K562 (cell line): ENCODE measurements at regions not wholly inside any gene's neighbourhood (a gene's known extent, or its start where the extent isn't known, plus 50 kb on each side); places are given as distances from the start of the nearest gene placed in this dataset.
A peak's percentile ranks its signal among the peaks of the same experiment; 100 is the strongest.

Experiments used
- ATAC-seq: fragments of 200-7000 bp; cut with Tn5 transposase; 3 replicates; pipeline ENCODE4 v1.9.1; 2020; ENCODE audit warnings: moderate library complexity
- BruUV-seq: library from RNA; stranded (reverse); fragments of 400-500 nt; replicated peaks from 2 replicates; lab custom pipeline; 2021; lab: Mats Ljungman, UMichigan
- CTCF ChIA-PET: fragments of 300-600 bp; formaldehyde crosslinking; extraction: SDS; loops from one replicate; lab custom pipeline; 2021; ENCODE audit warnings: low intra/inter-chr PET ratio; lab: Yijun Ruan, JAX
- POLR2A ChIA-PET: fragments of 300-600, 350-650 bp; sonication (Branson Sonifier 250); formaldehyde crosslinking; extraction: SDS; loops from one replicate; lab custom pipeline; 2021; ENCODE audit warnings: antibody characterized with exemption, inconsistent platforms; lab: Yijun Ruan, JAX
- DNase-seq, 4 experiments: peaks; one replicate each; pipeline versions ENCODE4 v3.0.0 to v3.0.0-alpha.2; 2011 to 2018; ENCODE audit warnings: low spot score in 3 of 4, mixed read lengths in 3 of 4; ENCODE audit errors: extremely low read depth in 1 of 4
- FAIRE-seq: peaks from 2 replicates; lab custom pipeline; 2011; peaks lifted over from hg19 to GRCh38; lab: Jason Lieb, UNC
- H2AFZ ChIP-seq: 2 replicates; pipeline ENCODE4 v1.6.0; 2011; ENCODE audit warnings: low read depth, low read length, control low read depth, inconsistent platforms
- H3K27ac ChIP-seq: fragments of 200-600 bp; 3 replicates; pipeline ENCODE4 v1.8.0; 2011; ENCODE audit warnings: low read depth, mild to moderate bottlenecking, control low read depth, inconsistent platforms, low read length, moderate library complexity, mixed read lengths; ENCODE audit errors: extremely low read depth
- H3K27me3 ChIP-seq, 2 experiments: fragments of 300-600 bp in 1 of 2; 2 replicates in 1 of 2; 3 replicates in 1 of 2; pipeline versions ENCODE4 v1.6.0 to v1.8.0; 2011; ENCODE audit warnings: inconsistent platforms in 2 of 2, low read length in 2 of 2, mild to moderate bottlenecking in 1 of 2, mixed read lengths in 1 of 2, moderate library complexity in 1 of 2; ENCODE audit not compliant: control insufficient read depth in 2 of 2, insufficient read depth in 2 of 2
- H3K36me3 ChIP-seq: fragments of 300-600 bp; 3 replicates; pipeline ENCODE4 v1.8.0; 2011; ENCODE audit warnings: mild to moderate bottlenecking, low read length, inconsistent platforms; ENCODE audit not compliant: control insufficient read depth, insufficient read depth
- H3K4me1 ChIP-seq, 2 experiments: fragments of 200-600 bp in 1 of 2; replicated peaks in 1 of 2; 2 replicates in 1 of 2; 3 replicates in 1 of 2; pipeline versions ENCODE4 v1.5.1 to v1.8.0; 2011; ENCODE audit warnings: inconsistent platforms in 2 of 2, low read length in 2 of 2, mild to moderate bottlenecking in 1 of 2, mixed read lengths in 1 of 2, moderate library complexity in 1 of 2; ENCODE audit not compliant: control insufficient read depth in 2 of 2, insufficient read depth in 2 of 2
- H3K4me2 ChIP-seq: 2 replicates; pipeline ENCODE4 v1.6.1; 2011; ENCODE audit warnings: low read length, control low read depth, inconsistent platforms, mixed read lengths; ENCODE audit not compliant: insufficient read depth
- H3K4me3 ChIP-seq: fragments of 200-600 bp; sonication (generic), shearing (Covaris generic); 2 replicates; pipeline ENCODE4 v1.5.1; 2016; ENCODE audit warnings: control low read depth, inconsistent platforms
- H3K79me2 ChIP-seq: fragments of 200-600 bp; 3 replicates; pipeline ENCODE4 v1.8.0; 2011; ENCODE audit warnings: low read length, inconsistent platforms; ENCODE audit not compliant: control insufficient read depth, insufficient read depth
- H3K9ac ChIP-seq, 2 experiments: 2 replicates each; pipeline versions ENCODE4 v1.6.0 to v1.6.1; 2011; ENCODE audit warnings: low read depth in 2 of 2, low read length in 2 of 2, control low read depth in 1 of 2, inconsistent platforms in 1 of 2, mild to moderate bottlenecking in 1 of 2, mixed read lengths in 1 of 2; ENCODE audit not compliant: insufficient read depth in 1 of 2
- H3K9me1 ChIP-seq: one replicate; pipeline ENCODE4 v1.6.0; 2011; ENCODE audit warnings: inconsistent platforms, mild to moderate bottlenecking, low read length, moderate library complexity; ENCODE audit not compliant: control insufficient read depth, insufficient read depth
- H3K9me3 ChIP-seq: replicated peaks from 2 replicates; pipeline ENCODE4 v1.5.1; 2011; ENCODE audit warnings: low read depth, low read length, inconsistent platforms; ENCODE audit not compliant: control insufficient read depth, insufficient read depth
- H4K20me1 ChIP-seq: replicated peaks from 2 replicates; pipeline ENCODE4 v1.6.1; 2011; ENCODE audit warnings: low read length, inconsistent platforms, mixed read lengths; ENCODE audit not compliant: control insufficient read depth, insufficient read depth
- C11orf30 ChIP-seq: fragments of 450-650 bp; IDR thresholded peaks from 2 replicates; pipeline ENCODE4 v1.6.1; 2016; ENCODE audit warnings: low read depth, mild to moderate bottlenecking
- CBX1 ChIP-seq: sonication (generic); IDR thresholded peaks from 2 replicates; pipeline ENCODE4 v1.6.1; 2016; ENCODE audit warnings: antibody characterized with exemption, low read depth, mild to moderate bottlenecking
- CBX2 ChIP-seq: fragments of 200-600 bp; sonication (generic); IDR thresholded peaks from one replicate; pipeline ENCODE4 v1.6.1; 2012; ENCODE audit warnings: mild to moderate bottlenecking, low read length, inconsistent platforms; ENCODE audit not compliant: insufficient read depth, poor library complexity, severe bottlenecking
- MYBL2 ChIP-seq, 2 experiments: fragments of 450-650 bp in 1 of 2; sonication (generic) in 1 of 2; formaldehyde crosslinking in 1 of 2; IDR thresholded peaks; 2 replicates each; pipeline versions ENCODE4 v1.6.1 to v1.8.1; 2017 to 2022; ENCODE audit warnings: borderline replicate concordance in 1 of 2, inconsistent platforms in 1 of 2, low read depth in 1 of 2, mild to moderate bottlenecking in 1 of 2, missing genetic modification reagents in 1 of 2, moderate library complexity in 1 of 2
- ZNF282 ChIP-seq: sonication (generic); formaldehyde crosslinking; IDR thresholded peaks from 2 replicates; pipeline ENCODE4 v1.8.1; 2023; ENCODE audit warnings: missing genetic modification reagents
- ZNF316 ChIP-seq: fragments of 450-650 bp; IDR thresholded peaks from 2 replicates; pipeline ENCODE4 v1.6.1; 2016
- WGBS: fragments of 100-300 bp; shearing (Covaris generic); methylation state at CpG from one replicate; pipeline ENCODE4 v1.1.6; 2016; ENCODE audit warnings: low coverage, mixed read lengths; ENCODE audit not compliant: insufficient coverage; ENCODE audit errors: missing lambda C conversion rate; 5-methylcytosine and 5-hydroxymethylcytosine counted together
- in situ Hi-C: fragments of 300-500 bp; cut with MboI; formaldehyde crosslinking; loops from 4 replicates; pipeline ENCODE4 v1.15.0; 2018; ENCODE audit warnings: inconsistent platforms, mixed read lengths
- intact Hi-C: fragments of 100-400 bp; cut with micrococcal nuclease; formaldehyde crosslinking; loops from 2 replicates; pipeline ENCODE4 v1.14.2; 2022
- TF ChIP-seq, protein P1 (sequence below): sonication (generic); formaldehyde crosslinking; IDR thresholded peaks from 2 replicates; pipeline ENCODE4 v1.8.0; 2022; ENCODE audit warnings: mild to moderate bottlenecking, low read depth, missing genetic modification reagents

GRCh38 chr6:137395316-137395715, 98.9 kb downstream of the OLIG3 start:
- Histone ChIP-seq H3K27me3 (peaks cover 2 to 5% of the 10 kb centered on the region in 2 experiments; a peak in 4 of 5 replicates), H3K9ac (no peak overlapping the region), H3K79me2 (no peaks in the 10 kb centered on the region), H4K20me1 (no peaks in the 10 kb centered on the region)
- intact Hi-C loops, result no loop called here
- ATAC-seq, result no peak
- no TSS peak for BruUV-seq
- DNase-seq, result no peak
- TF ChIP-seq CBX1 (no peak), ZNF282 (CRISPR knock-in tag) (no peak), CBX2 (no peak), MYBL2 (IDR thresholded peaks at IDR 0.05; ENCODE audit: low read depth) (no peak), MYBL2 (CRISPR knock-in tag; IDR thresholded peaks at IDR 0.05; ENCODE audit: borderline replicate concordance) (no peak)
- TF ChIP-seq, all 486 proteins: peak for 0
- in situ Hi-C loops, result no loop called here
- Histone ChIP-seq H3K4me2 (no peak overlapping the region), H3K36me3 (no peaks in the 10 kb centered on the region), H3K27ac (no peak overlapping the region), H3K9me1 (no peaks in the 10 kb centered on the region), H2AFZ (no peak overlapping the region), H3K4me3 (no peak overlapping the region), H3K9me3 (no peaks in the 10 kb centered on the region), H3K4me1 (no peaks in the 10 kb centered on the region)
- no peak for FAIRE-seq
- CTCF ChIA-PET, result no interaction called here
- 0% methylated on average over 3 of the region's 3 CpGs for WGBS
- POLR2A ChIA-PET, result no interaction called here

DNA sequence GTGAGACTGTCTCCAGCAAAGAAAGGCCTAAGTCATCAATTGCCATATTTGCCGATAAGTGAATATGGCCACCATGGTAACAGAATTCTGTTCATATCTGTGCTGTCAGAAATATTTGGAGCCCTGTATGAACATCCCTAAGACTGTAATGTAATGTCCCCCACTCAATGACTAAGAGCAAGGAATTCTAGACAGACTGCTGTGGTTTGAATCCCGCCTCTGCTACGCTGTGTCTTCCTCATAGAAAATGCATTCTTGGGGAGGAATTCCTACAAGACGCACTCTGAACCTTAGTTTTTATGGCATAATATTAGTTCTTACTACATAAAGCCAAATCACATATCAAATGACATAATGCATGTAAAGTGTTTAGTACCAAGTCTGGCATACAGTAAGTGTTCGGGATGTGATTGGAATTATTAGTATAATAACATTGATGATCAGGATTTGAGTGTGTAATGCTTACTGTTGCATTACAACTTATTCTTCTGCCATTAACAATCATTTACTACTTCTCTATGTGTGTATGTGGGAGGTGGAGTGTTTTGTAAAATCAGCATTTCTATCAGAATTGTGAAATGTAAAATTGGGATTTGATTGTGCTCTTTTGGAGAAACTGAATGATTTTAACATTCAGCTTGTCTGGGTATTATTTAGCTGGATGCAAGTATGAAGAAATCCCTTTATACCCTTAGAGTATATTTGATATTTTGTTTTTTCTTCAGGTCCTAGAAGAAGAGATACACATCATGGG, 103.0 kb downstream of the OLIG3 start:
- H3K4me1 ChIP-seq, result peaks cover 0 to 3% of the 10 kb centered on the region in 2 experiments; a peak in 1 of 5 replicates
- H3K36me3 ChIP-seq, result no peaks in the 10 kb centered on the region
- intact Hi-C loops (no loop called here), in situ Hi-C loops (no loop called here)
- CTCF ChIA-PET, result no interaction called here
- no peaks in the 10 kb centered on the region for H3K9me1 ChIP-seq
- BruUV-seq, result no TSS peak
- H3K79me2 ChIP-seq, result no peaks in the 10 kb centered on the region
- H3K27me3 ChIP-seq, result peaks cover 2 to 13% of the 10 kb centered on the region in 2 experiments; a peak in 4 of 5 replicates
- H3K9ac ChIP-seq, result no peak overlapping the region
- H3K4me2 ChIP-seq, result no peak overlapping the region
- ATAC-seq, result no peak
- H4K20me1 ChIP-seq, result no peaks in the 10 kb centered on the region
- 3% methylated on average over 5 of the region's 5 CpGs for WGBS
- TF ChIP-seq, protein P1, sequence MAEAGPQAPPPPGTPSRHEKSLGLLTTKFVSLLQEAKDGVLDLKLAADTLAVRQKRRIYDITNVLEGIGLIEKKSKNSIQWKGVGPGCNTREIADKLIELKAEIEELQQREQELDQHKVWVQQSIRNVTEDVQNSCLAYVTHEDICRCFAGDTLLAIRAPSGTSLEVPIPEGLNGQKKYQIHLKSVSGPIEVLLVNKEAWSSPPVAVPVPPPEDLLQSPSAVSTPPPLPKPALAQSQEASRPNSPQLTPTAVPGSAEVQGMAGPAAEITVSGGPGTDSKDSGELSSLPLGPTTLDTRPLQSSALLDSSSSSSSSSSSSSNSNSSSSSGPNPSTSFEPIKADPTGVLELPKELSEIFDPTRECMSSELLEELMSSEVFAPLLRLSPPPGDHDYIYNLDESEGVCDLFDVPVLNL (CRISPR knock-in tag), result no peak
- TF ChIP-seq ZNF316 (peak; percentile 68), C11orf30 (peak; percentile 44; the same call in 1 of the 2 replicates)
- H3K27ac ChIP-seq, result no peak overlapping the region
- H3K9me3 ChIP-seq, result no peaks in the 10 kb centered on the region
- no peak for DNase-seq
- POLR2A ChIA-PET, result no interaction called here
- H3K4me3 ChIP-seq, result no peak overlapping the region
- H2AFZ ChIP-seq, result no peak overlapping the region
- FAIRE-seq, result no peak
